ENCODE measurements at regions not wholly inside any gene's neighbourhood (a gene's known extent, or its start where the extent isn't known, plus 50 kb on each side); places are given as distances from the start of the nearest gene placed in this dataset.

GRCh38 chr16:51067352-51067751 lies 83.7 kb downstream of the SALL1 start:
- no peak overlapping the region for H3K14ac ChIP-seq (ENCODE audit: insufficient read length)
- 76% methylated on average over 7 of the region's 7 CpGs; no CpG with 5 or more reads in 1 of the 2 experiments for WGBS, 2 experiments (ENCODE audit: extremely low coverage in 1 of 2, insufficient coverage in 1 of 2, insufficient read length in 1 of 2, insufficient replicate concordance in 2 of 2, low coverage in 1 of 2, low lambda C conversion rate in 2 of 2, missing lambda C conversion rate in 1 of 2)
- no peaks in the 10 kb centered on the region for H3K4me1 ChIP-seq (replicated peaks in 1 of 4; ENCODE audit: control insufficient read depth in 3 of 4, insufficient read depth in 4 of 4, low read length in 3 of 4)
- H2BK20ac ChIP-seq (ENCODE audit: low read length): no peak overlapping the region
- DNase-seq (ENCODE audit: low read depth in 1 of 2, low spot score in 2 of 2) (no peak), FAIRE-seq (no peak)
- H3K27me3 ChIP-seq (replicated peaks in 1 of 4; ENCODE audit: control insufficient read depth in 3 of 4, extremely low read depth in 1 of 4, insufficient read depth in 3 of 4, low read length in 3 of 4): no peaks in the 10 kb centered on the region
- H3K56ac ChIP-seq (replicated peaks; ENCODE audit: insufficient read length, low read depth, low read length): no peak overlapping the region
- CTCF ChIA-PET (ENCODE audit: partially characterized antibody): interaction anchor here (1.1 to 1.7 kb wide), 2 partner anchors 12 to 18 kb away, joined by 3 to 8 read pairs; no protein-coding TSS in a partner anchor
- H3K4ac ChIP-seq (replicated peaks; ENCODE audit: insufficient read length, low read depth, low read length): no peak overlapping the region
- no peaks in the 10 kb centered on the region for H3K23me2 ChIP-seq (ENCODE audit: low read depth, low read length)
- H3K79me1 ChIP-seq (ENCODE audit: low read depth, low read length): no peaks in the 10 kb centered on the region
- no peaks in the 10 kb centered on the region for H3K79me2 ChIP-seq (ENCODE audit: control insufficient read depth in 1 of 2, insufficient read depth in 2 of 2, low read length in 2 of 2)
- H4K20me1 ChIP-seq (replicated peaks in 1 of 2; ENCODE audit: control insufficient read depth in 1 of 2, insufficient read depth in 2 of 2, low read length in 2 of 2): peaks cover 0 to 1% of the 10 kb centered on the region in 2 experiments
- H3K9me3 ChIP-seq (ENCODE audit: insufficient read depth in 2 of 2, low read depth in 1 of 2, low read length in 1 of 2): no peaks in the 10 kb centered on the region
- H2BK120ac ChIP-seq (replicated peaks; ENCODE audit: low read depth, low read length): no peak overlapping the region
- no peak overlapping the region for H2AK5ac ChIP-seq (ENCODE audit: low read depth, low read length)
- no peak overlapping the region for H2BK12ac ChIP-seq (ENCODE audit: low read depth, low read length)
- POLR2A ChIA-PET (ENCODE audit: partially characterized antibody): no interaction called here
- H3K9ac ChIP-seq (replicated peaks in 1 of 4; ENCODE audit: extremely low read depth in 1 of 4, low read depth in 3 of 4, low read length in 3 of 4): no peak overlapping the region
- H3K36me3 ChIP-seq (ENCODE audit: control insufficient read depth in 2 of 4, insufficient read depth in 4 of 4, low read length in 3 of 4): no peaks in the 10 kb centered on the region
- no peak overlapping the region for H2AFZ ChIP-seq (ENCODE audit: low read length)
- H4K91ac ChIP-seq (replicated peaks; ENCODE audit: insufficient read length, low read length): no peak overlapping the region
- no peak overlapping the region for H3K4me2 ChIP-seq (ENCODE audit: insufficient read depth in 1 of 2, low read depth in 2 of 2, low read length in 2 of 2)
- no peak overlapping the region for H2BK5ac ChIP-seq (ENCODE audit: low read depth, low read length)
- no peak overlapping the region for H3K27ac ChIP-seq (ENCODE audit: low read depth, low read length)
- H3K23ac ChIP-seq (ENCODE audit: insufficient read length): no peak overlapping the region
- no peak overlapping the region for H2BK15ac ChIP-seq (ENCODE audit: low read length)
- no peak overlapping the region for H3K18ac ChIP-seq (ENCODE audit: extremely low read depth, low read length)
- no peak overlapping the region for H4K8ac ChIP-seq (ENCODE audit: extremely low read depth, insufficient read depth, low read length)
- no peak overlapping the region for H4K5ac ChIP-seq (ENCODE audit: insufficient read length, low read depth, low read length)
- H3K4me3 ChIP-seq (ENCODE audit: extremely low read depth in 1 of 4, insufficient read depth in 2 of 4, low read depth in 3 of 4, low read length in 4 of 4): no peak overlapping the region
- TF ChIP-seq SP1 (IDR thresholded peaks at IDR 0.05; ENCODE audit: low read depth, low read length) (no peak), JUND (IDR thresholded peaks at IDR 0.05; ENCODE audit: low read length) (no peak), SIRT6 (IDR thresholded peaks at IDR 0.05; ENCODE audit: low read length) (no peak), BCL11A (IDR thresholded peaks at IDR 0.05; ENCODE audit: low read depth in 2 of 2, low read length in 2 of 2) (no peak), POLR2AphosphoS5 (IDR thresholded peaks at IDR 0.05; ENCODE audit: low read depth, low read length) (no peak), MAFK (IDR thresholded peaks at IDR 0.05; ENCODE audit: low read depth, low read length) (no peak), SRF (IDR thresholded peaks at IDR 0.05; ENCODE audit: low read depth, low read length) (no peak), NANOG (IDR thresholded peaks at IDR 0.05; ENCODE audit: insufficient read depth, low read depth, low read length, poor library complexity, severe bottlenecking) (no peak)
